ENCODE measurements at regions not wholly inside any gene's neighbourhood (a gene's known extent, or its start where the extent isn't known, plus 50 kb on each side); places are given as distances from the start of the nearest gene placed in this dataset.
A peak's percentile ranks its signal among the peaks of the same experiment; 100 is the strongest.
"Not testable (repeated sequence)": the region's sequence is repeated elsewhere in the genome, so short reads cannot be mapped to it uniquely, and the experiment has no call there.

DNA sequence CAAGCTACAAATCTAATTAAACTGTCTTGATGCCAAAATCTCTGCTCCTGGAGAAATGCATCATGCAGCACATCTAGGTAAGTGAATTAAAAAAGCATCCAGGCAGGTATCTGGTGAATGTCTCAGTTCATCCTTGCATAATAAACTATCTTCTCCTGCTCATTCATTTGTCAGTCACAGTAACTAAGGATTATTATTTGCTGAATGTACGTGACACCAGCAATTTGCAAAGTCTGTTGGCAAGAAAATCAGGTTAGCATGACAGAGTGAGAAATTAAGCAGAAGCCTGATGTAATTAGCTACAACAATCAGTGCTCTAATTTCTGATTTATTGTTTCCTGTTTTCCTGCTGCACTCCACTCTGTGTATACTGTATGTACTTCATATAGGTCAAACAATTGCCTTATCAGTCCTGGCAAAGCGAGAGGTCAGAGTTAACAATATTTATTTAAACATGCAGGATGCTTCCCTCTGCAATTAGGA lies 213.6 kb downstream of the FBXO8 start:
- DNase-seq (ENCODE audit: low spot score) = no peak

DNA sequence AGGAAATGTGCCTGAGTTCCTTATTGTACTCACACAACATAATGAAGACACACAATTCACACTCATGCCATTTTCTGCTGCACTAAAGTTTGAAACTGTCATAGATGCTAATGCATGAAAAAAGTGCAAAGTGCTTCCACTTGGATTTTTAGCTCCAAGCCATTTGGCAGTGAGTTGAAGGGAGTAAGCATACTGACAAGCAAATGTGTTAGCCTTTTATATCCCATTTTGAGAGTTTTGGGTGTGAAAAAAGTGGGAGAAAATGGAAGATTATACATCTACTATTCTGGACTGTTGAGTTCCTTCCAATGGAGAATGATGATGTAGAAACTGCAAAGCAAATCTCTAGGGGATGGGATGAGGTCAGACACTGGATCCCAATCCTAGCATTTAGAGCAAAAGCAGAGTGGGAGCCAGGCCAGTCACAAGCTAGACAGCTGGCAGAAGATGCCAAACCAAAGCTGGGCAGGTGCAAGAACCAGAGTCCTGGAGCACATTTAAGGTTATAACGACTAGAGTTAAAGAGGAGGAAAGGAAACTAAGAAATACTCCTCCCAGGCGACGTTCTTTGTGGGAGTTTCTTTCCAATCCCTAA lies 216.8 kb downstream of the FBXO8 start:
- DNase-seq (ENCODE audit: low spot score) = no peak

DNA sequence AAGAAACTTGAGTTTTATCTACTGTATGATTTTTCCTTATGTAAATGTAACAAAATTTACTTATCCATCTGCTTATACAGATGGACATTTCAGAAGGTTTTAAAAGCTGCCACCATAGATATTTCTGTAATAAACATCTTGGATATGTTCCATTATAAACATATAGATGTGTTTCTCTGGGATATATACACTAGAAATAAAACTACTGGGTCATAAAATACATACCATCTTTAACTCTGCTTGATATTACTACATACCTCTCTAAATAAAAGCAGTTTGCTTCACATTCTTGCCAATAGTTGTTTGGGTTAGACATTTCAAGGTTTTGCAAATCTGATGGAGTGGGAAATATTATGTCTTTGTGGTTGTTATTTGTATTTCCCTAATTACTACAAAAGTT lies 220.6 kb downstream of the FBXO8 start:
- no peak for DNase-seq (ENCODE audit: low spot score)

DNA sequence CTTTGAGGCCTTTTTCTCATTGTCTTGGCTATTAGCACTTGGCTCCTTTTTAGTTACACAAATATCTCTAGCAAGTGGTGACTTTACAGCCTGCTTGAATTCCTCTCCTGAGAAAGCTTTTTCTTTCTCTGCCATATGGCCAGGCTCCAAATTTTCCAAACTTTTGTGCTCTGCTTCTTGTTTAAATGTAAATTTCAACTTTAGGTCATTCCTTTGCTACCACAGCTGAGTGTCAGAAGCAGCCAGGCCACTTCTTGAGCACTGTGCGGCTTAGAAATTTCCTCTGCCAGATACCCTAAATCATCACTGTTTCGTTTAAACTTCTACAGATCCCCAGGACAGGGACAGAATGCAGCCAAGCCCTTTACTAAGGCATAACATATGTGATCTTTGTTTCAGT lies 222.4 kb downstream of the FBXO8 start:
- no peak for DNase-seq (ENCODE audit: low spot score)

DNA sequence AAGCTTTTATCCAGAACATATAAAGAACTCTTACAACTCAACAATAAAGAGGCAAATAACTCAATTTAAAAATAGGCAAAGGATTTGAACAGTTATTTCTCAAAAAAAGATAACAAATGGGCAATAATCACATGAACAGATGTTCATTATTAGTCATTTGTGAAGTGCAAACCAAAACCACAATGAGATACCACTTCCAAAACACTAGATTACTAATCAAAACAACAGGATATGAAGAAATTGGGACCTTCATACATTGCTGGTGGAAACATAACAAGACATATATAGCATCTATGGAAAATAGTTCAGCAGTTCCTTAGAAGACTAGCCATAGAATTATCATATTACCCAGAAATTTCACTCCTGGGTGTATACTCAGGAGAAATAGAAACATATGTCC lies 224.6 kb downstream of the FBXO8 start:
- no peak for DNase-seq (ENCODE audit: low spot score)

DNA sequence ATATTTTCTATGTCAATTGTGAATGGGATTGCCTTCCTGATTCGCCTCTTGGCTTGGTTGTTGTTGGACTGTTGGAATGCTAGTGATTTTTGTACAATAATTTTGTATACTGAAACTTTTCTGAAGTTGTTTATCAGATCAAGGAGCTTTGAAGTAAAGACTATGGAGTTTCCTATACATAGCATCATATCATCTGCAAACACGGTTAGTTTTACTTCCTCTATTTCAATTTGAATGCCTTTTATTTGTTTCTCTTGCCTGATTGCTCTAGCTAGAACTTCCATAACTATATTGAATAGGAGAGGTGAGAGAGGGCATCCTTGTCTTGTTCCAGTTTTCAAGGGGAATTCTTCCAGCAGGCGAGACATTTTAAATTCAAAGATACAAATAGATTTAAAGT lies 226.5 kb downstream of the FBXO8 start:
- no peak for DNase-seq (ENCODE audit: low spot score)

DNA sequence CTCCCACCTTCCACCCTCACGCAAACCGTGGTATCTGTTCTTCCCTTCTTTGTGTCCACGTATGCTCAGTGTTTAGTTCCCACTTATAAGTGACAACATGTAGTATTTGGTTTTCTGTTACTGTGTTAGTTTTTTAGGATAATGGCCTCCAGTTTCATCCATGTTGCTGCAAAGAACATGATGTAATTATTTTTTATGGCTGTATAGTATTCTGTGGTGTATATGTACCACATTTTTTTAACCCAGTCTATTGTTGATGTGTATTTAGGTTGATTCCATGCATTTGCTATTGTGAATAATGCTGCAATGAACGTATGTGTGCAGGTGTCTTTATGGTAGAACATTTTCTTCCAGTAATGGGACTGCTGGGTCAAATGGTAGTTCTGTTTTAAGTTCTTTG lies 228.1 kb downstream of the FBXO8 start:
- DNase-seq (ENCODE audit: low spot score) = no peak

DNA sequence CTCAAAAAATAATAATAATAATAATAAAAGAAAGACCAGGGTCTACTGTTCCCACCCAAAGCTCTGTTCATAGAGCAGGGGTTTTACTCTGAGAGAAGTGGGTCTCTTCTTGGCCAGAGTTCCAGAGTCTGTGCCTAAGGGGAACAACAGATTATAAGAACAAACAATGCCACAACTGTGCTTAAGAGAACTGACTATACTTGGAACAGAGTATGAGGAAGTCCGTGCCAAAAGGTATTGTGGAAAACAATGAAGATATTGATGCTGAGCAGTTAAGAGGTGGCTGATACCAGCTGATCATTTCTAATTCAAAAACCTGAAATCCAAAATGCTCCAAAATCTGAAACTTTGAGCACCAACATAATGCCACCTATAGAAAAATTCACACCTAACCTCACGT lies 229.6 kb downstream of the FBXO8 start:
- DNase-seq (ENCODE audit: low spot score) = no peak

DNA sequence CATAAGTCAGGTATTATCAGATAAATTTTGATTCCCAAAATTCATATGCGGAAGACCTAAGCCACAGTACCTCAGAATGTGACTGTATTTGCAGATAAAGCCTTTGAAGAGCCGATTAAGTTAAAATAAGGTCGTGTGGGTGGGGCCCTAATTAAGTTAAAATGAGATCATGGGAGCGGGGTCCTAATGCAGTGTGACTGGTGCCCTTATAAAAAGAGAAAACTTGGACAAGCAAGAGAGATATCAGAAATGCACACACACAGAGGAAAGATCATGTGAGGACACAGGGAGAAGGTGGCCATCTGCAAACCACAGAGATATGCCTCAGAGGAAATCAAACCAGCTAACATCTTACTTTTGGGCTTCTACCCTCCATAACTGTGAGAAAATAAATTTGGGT lies 236.1 kb downstream of the FBXO8 start:
- DNase-seq (ENCODE audit: low spot score) = no peak

DNA sequence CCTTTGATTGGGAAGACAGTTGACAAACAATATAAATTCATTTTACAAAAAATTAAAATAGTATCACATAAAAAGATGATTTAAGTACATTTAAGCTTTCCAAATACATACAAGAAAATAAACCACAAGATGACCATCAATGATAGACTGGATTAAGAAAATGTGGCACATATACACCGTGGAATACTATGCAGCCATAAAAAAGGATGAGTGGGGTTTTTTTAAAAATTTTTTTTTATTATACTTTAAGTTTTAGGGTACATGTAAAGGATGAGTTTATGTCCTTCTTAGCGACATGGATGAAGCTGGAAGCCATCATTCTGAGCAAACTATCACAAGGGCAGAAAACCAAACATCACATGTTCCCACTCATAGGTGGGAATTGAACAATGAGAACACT lies 237.6 kb downstream of the FBXO8 start:
- DNase-seq (ENCODE audit: low spot score) = not testable (repeated sequence)

DNA sequence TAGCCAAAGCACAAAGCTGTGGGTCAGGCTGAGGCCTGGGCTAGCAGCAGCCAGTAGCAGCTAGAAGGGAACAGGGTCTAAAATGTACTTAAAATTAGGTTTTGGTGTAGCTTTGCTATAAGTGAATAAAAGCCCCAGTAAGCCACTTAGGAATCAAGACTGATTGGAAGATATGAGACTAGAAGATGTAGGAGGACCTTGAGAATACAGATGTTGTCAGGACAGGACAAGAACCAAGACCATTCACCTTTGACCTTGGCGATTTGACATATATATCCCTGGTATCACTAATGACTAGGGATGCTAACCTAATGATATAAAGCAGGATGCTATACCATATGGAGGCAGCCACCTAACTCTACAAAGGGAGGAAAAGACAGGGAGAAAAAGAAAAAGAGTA lies 238.1 kb downstream of the FBXO8 start:
- no peak for DNase-seq (ENCODE audit: low spot score)

DNA sequence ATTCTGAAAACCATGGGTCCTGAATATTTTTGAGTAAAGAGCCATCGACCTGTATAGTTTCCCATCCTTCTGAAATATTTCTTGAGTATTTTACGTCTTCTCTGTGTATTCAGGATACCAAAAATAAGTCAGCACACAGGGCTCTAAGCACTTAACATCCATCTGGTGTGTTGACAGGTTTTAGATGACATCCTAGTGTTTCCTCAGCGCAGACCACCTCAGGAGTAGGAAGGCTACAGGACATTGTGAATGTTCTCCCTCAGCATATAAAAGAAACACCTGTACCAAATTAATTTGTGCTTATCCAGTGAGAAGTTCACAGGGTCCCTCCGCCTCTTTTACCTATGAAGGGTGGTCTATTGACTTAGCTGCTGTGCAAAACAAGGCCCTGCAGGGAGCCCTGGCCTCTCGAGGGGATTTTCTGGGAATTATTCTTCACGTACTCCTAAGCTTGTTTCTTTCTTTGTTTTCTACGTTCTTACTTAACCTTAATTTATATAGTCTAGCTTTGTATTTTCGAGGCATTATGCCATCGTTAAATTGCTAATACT lies 241.8 kb downstream of the FBXO8 start:
- DNase-seq (ENCODE audit: low spot score) = no peak

DNA sequence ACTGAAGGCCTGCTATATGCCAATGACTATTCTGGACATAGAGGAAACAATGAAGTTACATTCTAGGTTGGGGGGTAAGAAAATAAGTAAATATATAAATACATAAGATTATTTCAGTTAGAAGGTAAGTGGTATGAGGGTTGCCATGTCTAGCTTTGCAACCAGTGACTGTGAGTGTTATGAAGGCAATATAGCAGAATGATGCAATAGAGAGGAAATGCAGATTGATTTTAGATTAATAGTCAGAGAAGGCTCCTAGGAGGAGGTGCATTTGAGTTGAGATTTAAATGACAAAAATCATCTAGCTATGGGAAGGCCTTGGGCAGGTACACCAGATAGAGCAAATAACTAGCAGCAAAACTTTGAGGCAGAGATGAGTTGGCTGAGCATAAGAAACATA lies 243.2 kb downstream of the FBXO8 start:
- no peak for DNase-seq (ENCODE audit: low spot score)

DNA sequence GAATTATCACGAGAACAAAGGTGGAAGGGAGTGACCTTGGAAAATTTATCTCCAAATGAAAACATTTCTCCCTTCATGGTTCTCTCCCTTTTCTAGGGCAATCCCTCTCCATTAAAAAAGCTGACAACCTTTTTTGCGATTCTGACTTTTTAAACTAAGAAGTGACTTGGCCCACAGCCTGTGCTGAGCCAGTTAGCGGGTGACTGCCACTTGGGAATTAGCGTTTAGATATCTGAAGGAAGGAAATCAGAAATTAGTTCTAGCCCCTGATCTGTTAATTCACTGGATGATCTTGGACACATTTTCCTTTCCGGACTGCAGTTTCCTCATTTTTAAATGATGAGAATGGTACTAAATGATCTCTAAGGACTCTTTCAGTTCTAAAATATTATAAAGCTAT lies 245.0 kb downstream of the FBXO8 start:
- DNase-seq (ENCODE audit: low spot score) = no peak

DNA sequence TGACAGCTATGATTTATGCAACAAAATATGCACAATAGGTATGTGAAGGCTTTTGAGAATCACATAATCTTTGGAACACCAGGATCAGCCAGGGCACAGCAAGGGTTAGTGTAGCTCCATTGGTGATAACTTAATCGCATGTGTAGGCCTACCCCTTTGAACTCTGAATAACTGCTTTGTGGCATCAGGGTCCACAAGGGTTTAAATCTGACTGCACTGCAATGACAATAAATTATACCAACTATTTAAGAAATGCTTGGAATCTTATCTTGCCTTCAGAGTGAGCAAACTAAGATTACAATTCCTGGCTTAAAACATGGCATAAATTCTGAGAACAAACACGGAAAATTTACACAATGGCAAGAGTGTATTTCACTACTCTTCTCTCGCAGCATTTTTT lies 245.8 kb downstream of the FBXO8 start:
- no peak for DNase-seq (ENCODE audit: low spot score)

DNA sequence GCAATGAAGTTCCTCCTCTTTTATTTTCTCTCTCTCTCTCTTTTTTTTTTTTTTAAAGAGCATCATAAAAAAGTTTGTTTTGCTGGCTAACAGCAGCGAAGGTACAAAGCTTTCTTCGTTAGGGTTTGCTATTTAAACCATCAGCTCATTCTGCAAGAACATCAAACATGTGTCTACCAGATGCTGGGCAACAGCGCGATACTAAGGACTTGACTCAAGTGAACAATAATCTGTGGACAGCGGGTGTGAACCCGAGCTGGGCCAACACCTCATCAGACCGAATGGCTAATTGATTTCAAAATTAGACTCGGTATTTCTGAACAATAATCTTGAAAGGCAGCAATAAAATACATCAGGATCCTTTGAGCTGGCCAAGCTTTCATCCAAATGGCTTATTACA lies 246.4 kb downstream of the FBXO8 start:
- no peak for DNase-seq (ENCODE audit: low spot score)

DNA sequence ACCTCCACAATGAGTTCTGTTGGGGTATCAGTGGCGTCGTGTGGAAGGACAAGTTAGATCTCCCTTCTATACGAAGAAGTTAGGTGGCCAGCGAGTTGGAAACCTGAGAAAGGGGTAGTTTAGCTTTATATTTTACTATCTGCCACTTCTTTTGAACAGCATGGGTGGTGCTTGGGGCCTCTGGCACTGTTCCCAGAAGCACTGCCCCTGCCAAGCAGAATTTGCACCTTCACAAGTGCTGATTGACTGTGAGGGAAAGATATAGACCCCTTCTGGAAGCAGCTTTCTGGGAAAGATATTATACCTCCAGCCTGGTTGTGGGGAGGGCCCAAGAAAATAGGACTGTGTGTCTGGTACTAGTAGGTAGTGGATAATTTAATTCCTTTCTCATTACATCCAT lies 246.9 kb downstream of the FBXO8 start:
- no peak for DNase-seq (ENCODE audit: low spot score)

DNA sequence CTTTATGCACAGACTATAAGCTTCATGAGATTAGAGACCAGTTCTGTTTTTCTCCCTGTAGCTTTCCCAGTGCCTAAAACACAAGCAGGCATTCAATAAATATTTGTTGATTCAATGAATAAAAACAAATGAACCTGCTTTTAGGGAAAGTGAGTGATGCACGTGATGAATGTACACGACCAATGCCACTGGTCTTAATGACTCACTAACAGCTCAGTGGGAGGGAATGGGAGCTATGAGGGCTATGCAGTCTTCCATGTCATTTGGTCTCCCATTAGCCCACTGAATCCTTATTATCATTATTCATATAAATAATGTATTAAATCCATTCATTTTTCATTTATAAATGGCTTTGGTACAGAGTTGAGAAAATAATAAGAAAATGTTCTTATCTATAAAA lies 247.4 kb downstream of the FBXO8 start:
- peak; percentile 4 for DNase-seq (ENCODE audit: low spot score)

DNA sequence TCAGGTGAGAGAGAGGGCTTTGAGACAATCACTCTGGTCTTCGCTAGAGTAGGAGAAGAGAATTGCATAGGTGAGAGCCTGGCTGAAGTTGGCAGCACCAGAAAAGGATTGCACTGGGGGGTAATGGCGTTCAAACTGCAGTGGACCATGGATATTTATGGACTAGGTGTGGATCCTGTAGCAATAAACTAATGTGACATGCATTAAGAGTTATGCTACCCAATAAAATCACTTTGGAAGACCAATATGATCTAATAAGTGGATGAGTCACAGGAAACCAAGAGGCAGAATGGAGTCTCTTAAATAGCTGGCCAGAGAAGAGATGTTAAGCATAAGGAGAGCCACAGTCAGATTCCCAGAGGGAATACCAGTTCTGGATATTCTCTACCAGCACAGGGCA lies 259.8 kb downstream of the FBXO8 start:
- DNase-seq (ENCODE audit: low spot score) = no peak

DNA sequence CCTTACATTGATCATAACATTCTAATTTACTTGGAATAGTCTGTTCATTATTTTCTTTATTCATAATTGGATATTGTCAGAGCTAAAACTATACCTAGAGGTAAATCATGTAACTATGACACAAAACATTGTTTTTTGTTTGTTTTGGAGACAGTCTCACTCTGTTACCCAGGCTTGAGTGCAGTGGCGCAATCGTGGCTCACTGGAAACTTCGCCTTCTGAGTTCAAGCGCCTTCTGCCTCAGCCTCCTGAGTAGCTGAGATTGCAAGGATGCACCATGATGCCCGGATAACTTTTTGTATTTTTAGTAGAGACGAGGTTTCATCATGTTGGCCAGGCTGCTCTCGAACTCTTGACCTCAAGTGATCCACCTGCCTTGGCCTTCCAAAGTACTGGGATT lies 265.2 kb downstream of the FBXO8 start:
- DNase-seq (ENCODE audit: low spot score) = no peak

DNA sequence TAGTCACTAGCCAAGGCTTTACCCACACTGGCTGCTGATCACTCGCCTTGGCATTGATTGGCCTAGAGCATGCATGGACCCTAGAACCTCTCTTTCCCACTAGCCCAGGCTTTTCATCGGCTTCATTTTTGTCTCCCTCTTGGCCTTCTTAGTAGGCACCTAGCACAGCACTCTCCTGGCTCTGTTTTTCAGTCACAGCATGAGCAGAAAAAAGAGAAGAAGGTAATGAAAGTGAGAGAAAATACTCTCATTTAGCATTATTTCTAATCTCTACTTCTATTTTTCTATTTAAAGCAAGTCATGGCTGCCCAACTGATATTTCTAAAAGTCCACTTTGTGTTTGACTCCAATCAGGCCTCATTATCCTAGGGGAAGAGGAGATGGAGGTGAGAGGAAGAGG lies 267.2 kb downstream of the FBXO8 start:
- DNase-seq (ENCODE audit: low spot score) = no peak

DNA sequence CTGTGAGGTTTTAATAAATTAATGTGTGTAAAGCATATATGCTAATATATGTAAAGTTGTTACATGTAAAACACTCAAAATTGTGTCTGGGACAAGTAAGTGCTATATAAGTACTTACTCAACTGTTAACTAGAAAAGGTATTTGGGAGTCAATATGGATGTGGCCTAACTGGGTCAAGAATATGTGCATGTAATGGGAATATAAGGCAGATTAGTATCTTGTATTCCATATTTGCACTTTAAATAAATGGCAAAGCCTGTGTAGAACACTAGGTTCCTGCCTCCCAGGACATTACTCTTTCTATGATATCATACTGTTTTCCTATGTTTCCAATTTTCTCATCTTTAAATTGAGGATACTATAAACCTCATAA lies 270.6 kb downstream of the FBXO8 start:
- no peak for DNase-seq (ENCODE audit: low spot score)

DNA sequence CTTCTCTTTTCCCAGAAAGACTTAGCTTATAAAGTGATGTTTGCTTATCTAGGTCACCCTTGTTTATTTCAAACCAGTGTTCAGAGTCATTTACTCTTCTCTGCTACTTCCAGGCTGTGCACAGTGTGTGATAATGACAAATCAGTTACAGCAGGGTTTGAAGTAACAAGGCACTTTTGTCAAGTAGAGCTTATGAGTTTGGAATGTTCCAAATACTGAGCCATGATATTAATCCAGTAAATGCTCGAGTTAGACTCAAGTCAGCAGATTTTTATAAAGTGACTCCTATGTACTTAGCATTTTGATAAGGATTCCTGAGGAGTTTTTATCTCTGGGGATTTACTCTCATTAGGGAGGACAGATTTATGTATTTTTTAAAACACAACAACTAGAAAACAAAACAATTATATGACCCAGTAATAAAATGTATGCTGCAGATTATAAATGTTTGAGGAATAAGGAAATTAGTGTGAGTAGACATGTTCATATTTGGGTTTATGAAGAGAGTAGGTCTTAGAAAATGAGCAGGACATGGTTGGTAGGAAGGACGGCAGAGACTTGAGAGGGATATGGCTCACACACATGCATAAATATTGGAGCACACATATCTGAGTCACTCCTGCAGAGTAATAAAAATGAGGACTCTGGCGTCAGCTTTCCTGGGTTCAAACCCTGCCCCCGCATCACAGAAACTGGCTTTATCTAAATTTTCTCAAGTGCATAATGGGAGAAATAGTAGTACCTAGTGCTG lies 271.2 kb downstream of the FBXO8 start:
- no peak for DNase-seq (ENCODE audit: low spot score)

DNA sequence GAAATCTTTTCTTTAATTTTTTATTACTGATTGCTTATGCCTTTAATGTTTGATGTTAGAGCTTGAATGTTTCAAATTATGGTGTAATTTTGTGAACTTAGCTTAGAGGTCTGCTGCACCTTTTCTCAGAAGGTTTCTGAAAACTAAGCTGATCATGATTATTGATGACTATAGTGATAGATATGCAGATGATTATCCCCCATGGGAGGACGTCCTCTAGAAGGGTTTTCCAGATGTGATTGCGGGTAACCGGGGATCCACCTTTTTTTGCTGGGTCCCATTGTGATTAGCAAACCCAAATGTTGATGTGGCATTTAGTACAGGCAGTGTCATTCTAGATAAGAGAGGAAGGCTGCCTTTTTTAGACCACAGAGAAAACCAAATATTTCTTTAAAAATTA lies 272.9 kb downstream of the FBXO8 start:
- no peak for DNase-seq (ENCODE audit: low spot score)
